ENCODE measurements at regions not wholly inside any gene's neighbourhood (a gene's known extent, or its start where the extent isn't known, plus 50 kb on each side); places are given as distances from the start of the nearest gene placed in this dataset.

DNA sequence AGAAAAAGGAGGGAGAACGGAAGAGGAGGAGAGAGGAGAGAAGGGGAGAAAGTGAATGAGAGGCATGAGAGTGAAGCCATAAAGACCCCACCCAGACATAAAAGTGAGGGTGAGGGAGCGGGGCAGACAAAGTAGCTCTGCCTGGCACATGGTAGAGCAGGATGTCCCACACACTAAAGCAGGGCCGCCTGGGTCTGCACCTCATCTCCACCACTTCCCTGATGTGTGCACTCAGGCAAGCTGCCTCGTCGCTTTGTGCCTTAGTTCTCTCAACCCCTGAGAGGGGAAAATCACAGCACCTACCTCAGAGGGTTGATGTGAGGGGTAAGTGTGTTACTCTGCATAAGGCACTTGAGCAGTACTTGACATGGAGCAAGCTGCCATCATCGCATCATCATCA lies 488.1 kb downstream of the COG6 start:
- no peak for DNase-seq
- Mint-ChIP-seq H3K9me3 (peaks cover 14% of the 10 kb centered on the region), H3K27ac (no peak overlapping the region), H3K4me3 (no peak overlapping the region), H3K27me3 (ENCODE audit: insufficient read depth) (peaks cover 9% of the 10 kb centered on the region), H3K4me1 (ENCODE audit: low read depth) (no peaks in the 10 kb centered on the region), H3K36me3 (ENCODE audit: low read depth) (no peaks in the 10 kb centered on the region)
- TF ChIP-seq, protein P1, sequence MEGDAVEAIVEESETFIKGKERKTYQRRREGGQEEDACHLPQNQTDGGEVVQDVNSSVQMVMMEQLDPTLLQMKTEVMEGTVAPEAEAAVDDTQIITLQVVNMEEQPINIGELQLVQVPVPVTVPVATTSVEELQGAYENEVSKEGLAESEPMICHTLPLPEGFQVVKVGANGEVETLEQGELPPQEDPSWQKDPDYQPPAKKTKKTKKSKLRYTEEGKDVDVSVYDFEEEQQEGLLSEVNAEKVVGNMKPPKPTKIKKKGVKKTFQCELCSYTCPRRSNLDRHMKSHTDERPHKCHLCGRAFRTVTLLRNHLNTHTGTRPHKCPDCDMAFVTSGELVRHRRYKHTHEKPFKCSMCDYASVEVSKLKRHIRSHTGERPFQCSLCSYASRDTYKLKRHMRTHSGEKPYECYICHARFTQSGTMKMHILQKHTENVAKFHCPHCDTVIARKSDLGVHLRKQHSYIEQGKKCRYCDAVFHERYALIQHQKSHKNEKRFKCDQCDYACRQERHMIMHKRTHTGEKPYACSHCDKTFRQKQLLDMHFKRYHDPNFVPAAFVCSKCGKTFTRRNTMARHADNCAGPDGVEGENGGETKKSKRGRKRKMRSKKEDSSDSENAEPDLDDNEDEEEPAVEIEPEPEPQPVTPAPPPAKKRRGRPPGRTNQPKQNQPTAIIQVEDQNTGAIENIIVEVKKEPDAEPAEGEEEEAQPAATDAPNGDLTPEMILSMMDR (IDR thresholded peaks at IDR 0.05), result no peak

- H3K27ac Mint-ChIP-seq, result no peak overlapping the region
- H3K4me1 Mint-ChIP-seq (ENCODE audit: low read depth), result peaks cover 9% of the 10 kb centered on the region; the same call in 1 of the 2 replicates
- no peak overlapping the region for H3K4me3 Mint-ChIP-seq
- TF ChIP-seq, protein P1 (IDR thresholded peaks at IDR 0.05), result no peak
- H3K36me3 Mint-ChIP-seq (ENCODE audit: low read depth), result no peaks in the 10 kb centered on the region
- peaks cover 7% of the 10 kb centered on the region for H3K27me3 Mint-ChIP-seq (ENCODE audit: insufficient read depth)
- H3K9me3 Mint-ChIP-seq, result peaks cover 7% of the 10 kb centered on the region
- no peak for DNase-seq
Observed at GRCh38 chr13:40145139-40145538, 489.7 kb downstream of the COG6 start.

DNA sequence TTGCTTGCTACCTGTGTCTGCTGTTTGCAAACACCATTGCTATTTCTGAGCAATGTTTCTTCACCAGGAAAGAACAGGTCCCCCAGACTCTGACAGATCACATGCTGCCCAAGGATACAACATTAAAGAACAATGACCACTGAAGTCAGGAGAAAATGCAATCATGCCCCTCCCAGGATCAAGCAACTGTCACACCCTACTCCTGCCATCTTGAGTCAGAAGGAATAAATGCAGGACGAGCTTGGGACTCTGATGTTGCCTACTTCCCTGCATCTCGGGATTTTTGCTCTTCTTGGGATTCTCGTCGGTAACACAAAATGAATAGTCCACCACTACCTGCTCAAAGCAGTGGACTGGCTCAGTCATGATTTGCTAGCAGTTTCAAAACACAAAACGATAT lies 490.6 kb downstream of the COG6 start:
- peaks cover 9% of the 10 kb centered on the region; the same call in 1 of the 2 replicates for H3K4me1 Mint-ChIP-seq (ENCODE audit: low read depth)
- no peak for DNase-seq
- no peak overlapping the region for H3K27ac Mint-ChIP-seq
- no peaks in the 10 kb centered on the region for H3K36me3 Mint-ChIP-seq (ENCODE audit: low read depth)
- peaks cover 7% of the 10 kb centered on the region for H3K27me3 Mint-ChIP-seq (ENCODE audit: insufficient read depth)
- TF ChIP-seq, protein P1 (IDR thresholded peaks at IDR 0.05), result no peak
- H3K4me3 Mint-ChIP-seq, result no peak overlapping the region
- peaks cover 5% of the 10 kb centered on the region; the same call in 1 of the 2 replicates for H3K9me3 Mint-ChIP-seq

GRCh38 chr13:40146611-40147117 lies 491.2 kb downstream of the COG6 start:
- Mint-ChIP-seq H3K27me3 (ENCODE audit: insufficient read depth) (peaks cover 7% of the 10 kb centered on the region), H3K27ac (no peak overlapping the region), H3K4me1 (ENCODE audit: low read depth) (peaks cover 12% of the 10 kb centered on the region; the same call in 1 of the 2 replicates), H3K4me3 (no peak overlapping the region), H3K9me3 (peaks cover 6% of the 10 kb centered on the region), H3K36me3 (ENCODE audit: low read depth) (no peaks in the 10 kb centered on the region)
- DNase-seq, result no peak
- TF ChIP-seq, protein P1 (IDR thresholded peaks at IDR 0.05), result no peak

- no peak for DNase-seq
- H3K9me3 Mint-ChIP-seq, result peaks cover 3% of the 10 kb centered on the region
- no peak overlapping the region for H3K27ac Mint-ChIP-seq
- H3K4me3 Mint-ChIP-seq, result no peak overlapping the region
- H3K4me1 Mint-ChIP-seq (ENCODE audit: low read depth), result peaks cover 14% of the 10 kb centered on the region; the same call in 1 of the 2 replicates
- TF ChIP-seq, protein P1 (IDR thresholded peaks at IDR 0.05), result no peak
- H3K27me3 Mint-ChIP-seq (ENCODE audit: insufficient read depth), result peaks cover 5% of the 10 kb centered on the region
- no peaks in the 10 kb centered on the region for H3K36me3 Mint-ChIP-seq (ENCODE audit: low read depth)
Observed at GRCh38 chr13:40148101-40148500, 492.6 kb downstream of the COG6 start.

All from HFFc6 (cell line).